Fibroblast of skin of abdomen (primary cell): ENCODE measurements at regions not wholly inside any gene's neighbourhood (a gene's known extent, or its start where the extent isn't known, plus 50 kb on each side); places are given as distances from the start of the nearest gene placed in this dataset.

Experiments used
- DNase-seq: peaks from one replicate; pipeline ENCODE4 v3.0.0-alpha.2; 2013

GRCh38 chr13:73966331-73966730 is 167.9 kb downstream of the KLF12 start:
- no peak for DNase-seq

DNA sequence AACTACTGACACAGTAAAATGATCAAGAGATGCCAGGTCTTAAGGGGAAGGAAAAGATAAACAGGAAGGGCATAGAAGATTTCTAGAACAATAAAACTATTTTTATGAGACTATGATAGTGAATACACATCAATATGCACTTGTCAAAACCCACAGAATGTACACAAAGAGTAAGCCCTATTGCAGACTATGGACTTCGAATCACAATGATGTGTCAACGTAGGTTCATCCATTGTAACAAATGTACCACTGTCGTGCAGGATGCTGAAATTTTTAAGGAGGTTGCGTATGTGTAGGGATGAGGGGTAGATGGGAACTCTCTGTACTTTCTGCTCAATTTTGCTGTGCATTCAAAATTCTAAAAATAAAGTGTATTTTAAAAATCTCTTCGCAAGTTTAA is 171.9 kb downstream of the KLF12 start:
- no peak for DNase-seq

DNA sequence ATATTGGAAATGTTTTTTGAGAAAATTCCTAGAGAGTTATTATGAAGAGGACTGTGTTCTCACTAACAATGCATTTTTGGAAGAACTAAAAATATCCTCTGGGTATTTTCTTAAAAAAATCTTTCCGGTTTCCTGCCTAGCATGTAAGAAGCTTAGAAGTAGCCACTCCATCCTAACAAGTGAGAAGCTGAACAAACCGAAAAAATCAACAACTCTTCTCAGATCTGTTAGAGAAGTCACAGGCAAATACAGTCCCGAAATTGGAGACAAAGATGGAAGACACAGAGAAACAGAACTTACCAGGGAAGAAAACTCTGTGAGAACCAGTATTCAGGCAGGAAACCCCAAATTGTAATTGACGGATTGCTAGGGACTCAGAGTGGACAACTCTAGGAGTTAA is 173.0 kb downstream of the KLF12 start:
- DNase-seq = no peak

GRCh38 chr13:73960474-73960873 is 173.7 kb downstream of the KLF12 start:
- DNase-seq = no peak

GRCh38 chr13:73958657-73959397 is 175.4 kb downstream of the KLF12 start:
- no peak for DNase-seq

GRCh38 chr13:73957889-73958288 is 176.3 kb downstream of the KLF12 start:
- DNase-seq = no peak

- no peak for DNase-seq
Measured at GRCh38 chr13:73956795-73957408, 177.3 kb downstream of the KLF12 start.

DNA sequence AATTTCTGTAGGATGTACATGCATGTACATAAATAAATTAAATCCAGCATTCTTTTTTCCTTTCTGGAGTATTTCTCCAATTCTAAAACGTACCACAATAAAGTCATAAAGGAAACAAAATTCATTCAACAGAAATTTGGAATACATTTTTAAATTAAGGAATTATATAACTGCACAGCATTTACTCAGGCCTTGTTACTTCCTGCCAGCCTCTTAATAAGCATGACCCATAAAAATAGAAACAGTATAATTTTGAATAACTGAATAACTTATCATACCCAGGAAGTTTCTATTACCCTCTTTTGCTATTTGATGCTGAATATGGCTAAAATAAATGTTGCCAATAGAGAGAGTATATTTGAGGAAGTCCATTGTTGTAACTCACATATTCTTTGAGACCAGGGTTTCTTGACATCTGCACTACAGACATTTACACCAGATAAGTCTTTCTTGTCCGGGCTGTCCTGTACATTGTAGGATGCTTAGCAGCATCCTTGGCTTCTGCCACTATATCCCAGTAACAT is 178.2 kb downstream of the KLF12 start:
- DNase-seq = no peak

DNA sequence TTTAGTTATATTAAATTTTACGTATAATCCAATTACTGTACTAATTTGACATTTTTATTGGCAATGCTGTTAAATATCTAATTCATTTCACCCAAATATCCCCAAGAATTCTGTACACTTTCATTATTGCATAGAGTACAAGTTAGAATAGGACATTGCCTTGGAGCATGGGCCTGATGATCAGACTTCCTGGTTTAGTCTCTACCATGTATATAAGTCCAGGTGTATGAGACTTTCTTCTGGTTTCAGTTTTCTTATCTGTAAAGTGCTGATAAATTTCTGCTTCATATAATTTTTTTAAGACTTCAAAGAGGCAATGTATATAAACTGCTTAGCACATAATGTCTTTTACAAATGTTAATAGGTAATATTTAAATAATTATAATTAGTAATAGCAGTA is 179.4 kb downstream of the KLF12 start:
- no peak for DNase-seq

- peak; percentile 57 for DNase-seq
Measured at GRCh38 chr13:73952648-73953047, 181.6 kb downstream of the KLF12 start.

GRCh38 chr13:73948848-73949529 is 185.2 kb downstream of the KLF12 start:
- DNase-seq = no peak

DNA sequence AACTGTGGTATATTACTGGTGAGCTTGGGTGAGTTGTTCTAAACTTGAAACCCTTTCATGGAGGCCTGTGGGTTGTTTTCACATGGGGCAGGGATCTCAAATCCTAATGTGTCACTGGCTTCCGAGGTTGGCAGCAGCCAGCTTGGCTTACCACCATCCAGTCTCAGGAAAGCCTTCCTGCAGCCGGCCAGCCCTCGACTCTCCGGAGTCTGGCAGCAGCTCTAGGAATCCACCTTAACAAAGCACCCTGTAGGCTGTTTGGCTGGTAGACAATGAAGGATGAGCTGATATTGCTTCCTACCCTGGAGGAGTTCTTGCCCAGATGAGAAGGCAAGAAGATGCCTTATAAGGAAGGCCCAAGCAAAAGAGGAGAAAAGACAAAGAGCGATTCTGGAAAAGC is 188.3 kb downstream of the KLF12 start:
- DNase-seq = no peak

DNA sequence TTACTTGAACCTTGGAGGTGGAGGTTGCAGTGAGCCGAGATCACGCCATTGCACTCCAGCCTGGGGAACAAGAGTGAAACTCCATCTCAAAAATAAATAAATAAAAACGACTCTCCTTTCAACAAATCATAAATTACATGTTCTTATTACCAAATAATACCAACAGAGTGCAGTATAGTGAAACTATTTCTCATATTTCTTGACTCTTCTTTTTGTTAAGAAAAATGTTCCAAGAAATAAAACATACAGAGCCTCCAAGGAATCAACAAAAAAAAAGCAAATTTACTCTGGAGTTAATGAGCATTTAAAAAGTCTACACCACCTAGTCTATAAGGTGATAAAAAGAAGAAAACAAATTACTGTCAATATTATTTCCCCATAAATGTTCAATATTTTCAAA is 188.8 kb downstream of the KLF12 start:
- DNase-seq = no peak

- no peak for DNase-seq
Measured at GRCh38 chr13:73943965-73944233, 190.3 kb downstream of the KLF12 start.

DNA sequence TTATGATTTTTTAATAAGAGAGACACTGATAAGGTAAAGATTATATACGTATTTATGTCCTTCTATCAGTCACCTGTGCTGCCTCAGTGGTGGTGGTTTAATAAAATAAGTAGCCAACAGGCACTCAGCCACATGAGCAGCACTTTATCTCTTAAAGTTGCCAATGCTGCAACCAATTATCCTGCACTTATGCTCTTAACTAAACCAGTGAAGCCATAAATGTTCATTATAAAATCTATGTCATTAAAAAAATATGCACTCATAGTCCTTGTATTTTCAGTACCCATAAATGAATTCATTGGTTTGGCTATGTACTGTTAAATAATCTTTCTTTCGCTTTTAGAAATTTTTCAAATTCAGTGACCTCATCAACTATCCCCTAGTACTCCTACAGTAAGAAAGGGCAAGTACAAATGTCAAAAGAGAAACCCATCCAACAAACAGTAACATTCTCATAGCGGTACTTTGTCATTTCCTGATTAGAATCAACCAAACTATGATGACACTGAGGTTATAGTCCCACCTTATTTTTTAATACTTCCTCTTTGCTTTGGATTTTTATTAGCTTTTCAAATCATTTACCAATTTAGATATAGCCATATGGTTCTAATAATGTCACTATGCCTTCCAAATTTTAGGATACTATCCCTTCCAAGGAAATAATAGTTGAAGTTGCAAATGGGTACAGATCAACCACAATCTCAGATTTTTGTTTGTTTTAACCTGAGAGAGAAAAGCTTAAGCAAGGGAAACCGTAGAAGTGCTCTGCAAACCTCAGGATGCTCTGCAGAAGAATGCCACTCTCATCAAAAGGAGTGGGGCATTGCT is 190.9 kb downstream of the KLF12 start:
- DNase-seq = no peak

- no peak for DNase-seq
Measured at GRCh38 chr13:73941752-73942151, 192.5 kb downstream of the KLF12 start.

GRCh38 chr13:73940098-73940497 is 194.1 kb downstream of the KLF12 start:
- DNase-seq = no peak

GRCh38 chr13:73939603-73940002 is 194.6 kb downstream of the KLF12 start:
- no peak for DNase-seq

GRCh38 chr13:73939071-73939380 is 195.2 kb downstream of the KLF12 start:
- DNase-seq = no peak

DNA sequence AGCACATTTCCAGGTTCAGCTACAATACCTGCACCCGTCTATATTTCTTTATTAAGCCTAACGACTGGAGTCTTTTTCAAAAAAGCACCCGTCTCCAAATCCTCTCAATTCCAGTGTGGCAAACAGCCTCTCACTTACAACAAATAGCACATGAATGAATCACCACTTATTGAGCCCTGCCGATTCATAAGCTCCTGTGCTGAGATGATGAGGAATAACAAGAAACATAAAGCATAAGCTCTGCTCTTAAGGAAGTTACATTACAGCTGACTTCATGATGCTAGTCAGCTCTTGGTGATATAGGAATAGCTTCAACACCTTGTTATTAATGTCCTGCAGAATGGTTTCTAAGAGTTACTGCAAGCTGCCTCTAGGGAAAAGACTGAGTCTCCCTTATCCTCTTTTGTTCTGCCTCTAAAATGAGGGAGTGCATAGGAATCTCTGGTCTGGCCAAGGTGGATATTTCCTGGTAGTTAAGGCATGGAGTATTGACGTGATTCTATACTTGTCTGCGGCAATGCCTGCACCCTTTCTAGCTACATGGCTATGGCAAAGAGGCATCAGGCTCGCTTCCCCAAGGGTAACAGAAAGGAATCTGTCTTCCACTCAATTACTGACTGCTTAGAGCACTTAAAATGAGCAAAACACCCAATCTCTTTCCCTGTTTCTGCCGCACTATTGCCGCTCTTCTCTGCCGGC is 195.7 kb downstream of the KLF12 start:
- peak; percentile 92 for DNase-seq

GRCh38 chr13:73937441-73937840 is 196.8 kb downstream of the KLF12 start:
- no peak for DNase-seq

GRCh38 chr13:73935991-73936390 is 198.2 kb downstream of the KLF12 start:
- DNase-seq = peak; percentile 47

DNA sequence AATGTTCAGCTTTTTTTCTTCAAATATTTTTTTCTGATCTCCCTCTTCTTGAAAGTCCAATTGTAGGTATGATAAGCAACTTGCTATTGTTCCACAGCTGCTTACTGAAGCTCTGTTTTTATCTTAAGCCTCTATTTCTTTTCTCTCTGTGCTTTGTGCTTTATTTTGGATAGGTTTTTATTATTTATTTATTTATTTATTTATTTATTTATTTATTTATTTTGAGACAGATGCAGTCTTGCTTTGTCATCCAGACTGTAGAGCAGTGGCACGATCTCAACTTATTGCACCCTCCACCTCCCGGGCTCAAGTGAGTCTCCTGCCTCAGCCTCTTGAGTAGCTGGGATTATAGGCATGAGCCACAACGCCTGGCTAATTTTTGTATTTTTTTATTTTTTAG is 199.4 kb downstream of the KLF12 start:
- DNase-seq = no peak
